SK-N-SH (cell line): ENCODE measurements at regions not wholly inside any gene's neighbourhood (a gene's known extent, or its start where the extent isn't known, plus 50 kb on each side); places are given as distances from the start of the nearest gene placed in this dataset.

Source experiments
- CTCF ChIA-PET: fragments of 300-600, 350-600 bp; formaldehyde crosslinking; extraction: SDS; loops from one replicate; lab custom pipeline; 2021; lab: Yijun Ruan, JAX
- POLR2A ChIA-PET: fragments of 350-600 bp; sonication (Branson Sonifier 250); formaldehyde crosslinking; extraction: SDS; loops from one replicate; lab custom pipeline; 2020; ENCODE audit warnings: antibody characterized with exemption, inconsistent platforms; lab: Yijun Ruan, JAX
- DNase-seq: peaks from one replicate; pipeline ENCODE4 v3.0.0; 2012
- H2AFZ ChIP-seq: fragments of 200-600 bp; sonication (generic); 2 replicates; pipeline ENCODE4 v1.8.1; 2016; ENCODE audit warnings: antibody characterized with exemption, mild to moderate bottlenecking, low read depth
- H3F3A ChIP-seq: fragments of 200-600 bp; sonication (generic); replicated peaks from 2 replicates; pipeline ENCODE3; 2016; ENCODE audit warnings: antibody characterized with exemption, mild to moderate bottlenecking; ENCODE audit not compliant: insufficient read depth
- H3K27ac ChIP-seq, 2 experiments: fragments of 200-500 bp in 1 of 2; fragments of 200-600 bp in 1 of 2; sonication (Bioruptor generic) in 1 of 2; sonication (generic), shearing (Covaris generic) in 1 of 2; 2 replicates each; pipeline versions ENCODE4 v1.5.1 to v1.6.1; 2014 to 2016; ENCODE audit warnings: low read depth in 2 of 2, inconsistent platforms in 1 of 2, low read length in 1 of 2, mild to moderate bottlenecking in 1 of 2, mixed read lengths in 1 of 2
- H3K27me3 ChIP-seq: fragments of 200-600 bp; sonication (generic), shearing (Covaris generic); 2 replicates; pipeline ENCODE4 v1.6.1; 2016; ENCODE audit warnings: mixed run types; ENCODE audit not compliant: insufficient read depth
- H3K36me3 ChIP-seq, 2 experiments: fragments of 200-500 bp in 1 of 2; fragments of 200-600 bp in 1 of 2; sonication (Bioruptor generic) in 1 of 2; sonication (generic) in 1 of 2; replicated peaks in 1 of 2; 2 replicates each; pipeline versions ENCODE3 to v1.5.1; 2014 to 2016; ENCODE audit warnings: low read length in 1 of 2, mild to moderate bottlenecking in 1 of 2; ENCODE audit not compliant: insufficient read depth in 2 of 2, control insufficient read depth in 1 of 2
- H3K4me1 ChIP-seq, 2 experiments: fragments of 200-500 bp in 1 of 2; fragments of 200-600 bp in 1 of 2; sonication (Bioruptor generic) in 1 of 2; sonication (generic), shearing (Covaris generic) in 1 of 2; 2 replicates each; pipeline versions ENCODE4 v1.5.1 to v1.6.1; 2014 to 2016; ENCODE audit warnings: low read depth in 1 of 2, low read length in 1 of 2, mixed run types in 1 of 2; ENCODE audit not compliant: insufficient read depth in 2 of 2, control insufficient read depth in 1 of 2
- H3K4me2 ChIP-seq: fragments of 200-600 bp; sonication (generic), shearing (Covaris generic); 2 replicates; pipeline ENCODE4 v1.6.1; 2017; ENCODE audit warnings: mixed run types
- H3K4me3 ChIP-seq, 2 experiments: fragments of 200-500 bp in 1 of 2; fragments of 200-600 bp in 1 of 2; sonication (Bioruptor generic) in 1 of 2; sonication (generic), shearing (Covaris generic) in 1 of 2; 2 replicates each; pipeline versions ENCODE4 v1.5.1 to v1.8.1; 2014 to 2016; ENCODE audit warnings: low read depth in 2 of 2, inconsistent platforms in 1 of 2, low read length in 1 of 2, mild to moderate bottlenecking in 1 of 2, mixed read lengths in 1 of 2, moderate library complexity in 1 of 2
- H3K79me2 ChIP-seq: fragments of 200-600 bp; sonication (generic); 2 replicates; pipeline ENCODE4 v1.8.1; 2017; ENCODE audit warnings: mild to moderate bottlenecking; ENCODE audit not compliant: insufficient read depth
- H3K9ac ChIP-seq: fragments of 200-600 bp; sonication (generic); 2 replicates; pipeline ENCODE4 v1.6.1; 2017; ENCODE audit warnings: mixed run types
- H3K9me2 ChIP-seq: fragments of 200-600 bp; sonication (generic); 2 replicates; pipeline ENCODE4 v1.6.1; 2017; ENCODE audit warnings: mixed run types
- H3K9me3 ChIP-seq: fragments of 200-600 bp; sonication (generic); 2 replicates; pipeline ENCODE4 v1.6.1; 2017; ENCODE audit warnings: mixed run types, mild to moderate bottlenecking, moderate library complexity
- H4K20me1 ChIP-seq: fragments of 200-600 bp; sonication (generic); 2 replicates; pipeline ENCODE4 v1.6.1; 2017; ENCODE audit warnings: mild to moderate bottlenecking, mixed run types; ENCODE audit not compliant: insufficient read depth
- CHD2 ChIP-seq: fragments of 150-350 bp; IDR thresholded peaks from 2 replicates; pipeline ENCODE4 v1.6.1; 2018; ENCODE audit warnings: low read length; ENCODE audit not compliant: partially characterized antibody
- ELF1 ChIP-seq: IDR thresholded peaks from 2 replicates; pipeline ENCODE4 v1.4.0; 2012
- EP300 ChIP-seq, 2 experiments: IDR thresholded peaks; 2 replicates each; pipeline versions ENCODE4 v1.4.0 to v1.6.1; 2012; ENCODE audit warnings: borderline replicate concordance in 1 of 2, low read depth in 1 of 2, low read length in 1 of 2
- EZH2phosphoT487 ChIP-seq: fragments of 200-600 bp; sonication (generic); IDR thresholded peaks from 2 replicates; pipeline ENCODE4 v1.6.1; 2017; ENCODE audit warnings: low read depth, mixed run types, mild to moderate bottlenecking, antibody characterized with exemption, moderate library complexity, borderline replicate concordance
- FOXJ3 ChIP-seq: sonication (generic); formaldehyde crosslinking; IDR thresholded peaks from 2 replicates; pipeline ENCODE4 v1.5.1; 2020; ENCODE audit warnings: mild to moderate bottlenecking, missing genetic modification reagents
- FOXM1 ChIP-seq: IDR thresholded peaks from 2 replicates; pipeline ENCODE4 v1.4.0; 2012; ENCODE audit warnings: low read depth, mild to moderate bottlenecking
- GATA2 ChIP-seq: sonication (generic); formaldehyde crosslinking; IDR thresholded peaks from 2 replicates; pipeline ENCODE4 v1.5.0; 2020; ENCODE audit warnings: mild to moderate bottlenecking, missing genetic modification reagents
- IRF3 ChIP-seq: fragments of 150-350 bp; IDR thresholded peaks from 2 replicates; pipeline ENCODE4 v1.6.1; 2016; ENCODE audit warnings: mild to moderate bottlenecking, low read depth, low read length
- JUND ChIP-seq: IDR thresholded peaks from 2 replicates; pipeline ENCODE4 v1.4.0; 2012
- MXI1 ChIP-seq: IDR thresholded peaks from 2 replicates; pipeline ENCODE4 v1.6.1; 2012; ENCODE audit warnings: mild to moderate bottlenecking, low read depth, low read length, improper control_type of control experiment
- NFIC ChIP-seq: IDR thresholded peaks from 2 replicates; pipeline ENCODE4 v1.4.0; 2012; ENCODE audit warnings: borderline replicate concordance
- NRF1 ChIP-seq: IDR thresholded peaks from 2 replicates; pipeline ENCODE4 v1.6.1; 2012; ENCODE audit warnings: low read depth, mild to moderate bottlenecking, low read length
- PBX3 ChIP-seq: IDR thresholded peaks from 2 replicates; pipeline ENCODE4; 2012
- POLR2AphosphoS5 ChIP-seq: IDR thresholded peaks from 2 replicates; pipeline ENCODE4 v1.6.1; 2012; ENCODE audit warnings: low read depth, low read length
- RFX5 ChIP-seq: IDR thresholded peaks from 2 replicates; pipeline ENCODE4 v1.6.1; 2012; ENCODE audit warnings: mild to moderate bottlenecking, improper control_type of control experiment, low read length
- TCF12 ChIP-seq: IDR thresholded peaks from 2 replicates; pipeline ENCODE4 v1.4.0; 2012
- YY1 ChIP-seq: IDR thresholded peaks from 2 replicates; pipeline ENCODE4 v1.4.0; 2012; ENCODE audit warnings: low read depth, mild to moderate bottlenecking
- ZBTB33 ChIP-seq: IDR thresholded peaks from 2 replicates; pipeline ENCODE4 v1.4.0; 2012; ENCODE audit warnings: low read depth, borderline replicate concordance
- TF ChIP-seq, protein P1 (sequence below): fragments of 150-350 bp; IDR thresholded peaks from 2 replicates; pipeline ENCODE4 v1.6.1; 2017; ENCODE audit warnings: antibody characterized with exemption, low read length, low read depth, borderline replicate concordance
- TF ChIP-seq, protein P2 (sequence below): IDR thresholded peaks from 2 replicates; pipeline ENCODE4 v1.4.0; 2012; ENCODE audit warnings: low read depth, borderline replicate concordance

GRCh38 chr11:44488165-44488965, 77.1 kb upstream of the CD82 start (continued):
- TF ChIP-seq IRF3 (no peak), NRF1 (no peak), PBX3 (no peak)
- TF ChIP-seq, protein P1, sequence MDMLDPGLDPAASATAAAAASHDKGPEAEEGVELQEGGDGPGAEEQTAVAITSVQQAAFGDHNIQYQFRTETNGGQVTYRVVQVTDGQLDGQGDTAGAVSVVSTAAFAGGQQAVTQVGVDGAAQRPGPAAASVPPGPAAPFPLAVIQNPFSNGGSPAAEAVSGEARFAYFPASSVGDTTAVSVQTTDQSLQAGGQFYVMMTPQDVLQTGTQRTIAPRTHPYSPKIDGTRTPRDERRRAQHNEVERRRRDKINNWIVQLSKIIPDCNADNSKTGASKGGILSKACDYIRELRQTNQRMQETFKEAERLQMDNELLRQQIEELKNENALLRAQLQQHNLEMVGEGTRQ, result no peak

DNA sequence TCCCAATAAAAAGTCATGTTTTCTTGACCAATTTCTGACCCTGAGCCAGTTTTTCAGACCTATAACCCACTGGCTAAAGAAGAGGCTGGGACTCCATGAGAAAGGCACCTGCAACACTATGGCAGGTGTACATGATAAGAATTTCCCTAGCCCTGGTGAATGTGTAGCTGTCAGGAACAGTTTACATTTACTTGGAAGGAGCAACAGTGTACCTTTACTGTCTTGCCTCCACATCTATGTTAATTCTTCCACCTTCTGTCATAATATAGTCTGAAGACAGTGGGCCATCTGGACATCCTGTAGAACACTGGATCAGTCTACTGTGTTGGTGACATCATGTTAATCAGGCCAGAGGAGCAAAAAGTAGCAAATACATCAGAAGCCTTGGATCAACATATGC, 72.1 kb upstream of the CD82 start:
- no peaks in the 10 kb centered on the region; a peak in 1 of 4 replicates for H3K4me1 ChIP-seq
- TF ChIP-seq FOXM1 (no peak), ELF1 (no peak), POLR2AphosphoS5 (no peak), EZH2phosphoT487 (no peak), NFIC (no peak), RFX5 (no peak), IRF3 (no peak), GATA2 (CRISPR knock-in tag) (no peak), FOXJ3 (CRISPR knock-in tag) (no peak), NRF1 (no peak), CHD2 (no peak), JUND (no peak), TCF12 (no peak), EP300 (IDR thresholded peaks at IDR 0.05; ENCODE audit: borderline replicate concordance in 1 of 2, low read depth in 1 of 2, low read length in 1 of 2) (no peak), ZBTB33 (no peak), YY1 (no peak), MXI1 (no peak)
- TF ChIP-seq, protein P1, result no peak
- TF ChIP-seq, protein P2, sequence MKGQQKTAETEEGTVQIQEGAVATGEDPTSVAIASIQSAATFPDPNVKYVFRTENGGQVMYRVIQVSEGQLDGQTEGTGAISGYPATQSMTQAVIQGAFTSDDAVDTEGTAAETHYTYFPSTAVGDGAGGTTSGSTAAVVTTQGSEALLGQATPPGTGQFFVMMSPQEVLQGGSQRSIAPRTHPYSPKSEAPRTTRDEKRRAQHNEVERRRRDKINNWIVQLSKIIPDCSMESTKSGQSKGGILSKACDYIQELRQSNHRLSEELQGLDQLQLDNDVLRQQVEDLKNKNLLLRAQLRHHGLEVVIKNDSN, result no peak
- H4K20me1 ChIP-seq, result no peaks in the 10 kb centered on the region
- H3K4me2 ChIP-seq, result no peak overlapping the region
- H3K9ac ChIP-seq, result no peak overlapping the region
- no peak overlapping the region for H2AFZ ChIP-seq
- no peak for DNase-seq
- no peaks in the 10 kb centered on the region for H3K79me2 ChIP-seq
- ChIA-PET CTCF (interaction anchor here (2.5 kb wide), 1 partner anchor 9 kb away, joined by 8 read pairs; no protein-coding TSS in a partner anchor), POLR2A (no interaction called here)
- H3K9me3 ChIP-seq, result no peaks in the 10 kb centered on the region
- H3K9me2 ChIP-seq, result no peaks in the 10 kb centered on the region
- H3K27ac ChIP-seq, result no peak overlapping the region
- H3K36me3 ChIP-seq, result no peaks in the 10 kb centered on the region
- H3K4me3 ChIP-seq, result no peak overlapping the region
- peaks cover 4% of the 10 kb centered on the region; the same call in 1 of the 2 replicates for H3K27me3 ChIP-seq
- no peaks in the 10 kb centered on the region for H3F3A ChIP-seq
